NCI-H1930 (cell line): ENCODE measurements at regions not wholly inside any gene's neighbourhood (a gene's known extent, or its start where the extent isn't known, plus 50 kb on each side); places are given as distances from the start of the nearest gene placed in this dataset.

Experiments
- DNase-seq, 2 experiments: peaks; one replicate each; lab custom pipeline; 2025; lab: John Stamatoyannopoulos, UW

DNA sequence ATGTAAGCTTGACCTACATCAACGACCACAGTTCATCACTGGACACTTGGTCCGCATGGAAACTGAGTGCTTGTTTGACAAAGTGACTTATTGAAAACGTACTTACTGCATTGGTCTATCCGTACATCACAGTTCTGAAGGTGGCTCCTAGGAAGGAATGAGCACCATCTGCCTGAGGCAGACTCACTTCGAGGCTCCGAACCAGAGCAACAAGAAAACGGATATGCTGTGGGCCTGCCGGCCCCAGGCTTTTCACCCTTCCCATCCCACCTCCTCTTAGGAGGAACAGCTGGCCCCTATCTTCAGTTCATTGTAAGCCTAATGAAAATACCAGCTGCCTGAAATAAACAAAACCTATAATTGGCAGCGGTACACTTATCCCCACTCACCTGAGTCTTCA lies 67.2 kb upstream of the TSLP start:
- no peak for DNase-seq

DNA sequence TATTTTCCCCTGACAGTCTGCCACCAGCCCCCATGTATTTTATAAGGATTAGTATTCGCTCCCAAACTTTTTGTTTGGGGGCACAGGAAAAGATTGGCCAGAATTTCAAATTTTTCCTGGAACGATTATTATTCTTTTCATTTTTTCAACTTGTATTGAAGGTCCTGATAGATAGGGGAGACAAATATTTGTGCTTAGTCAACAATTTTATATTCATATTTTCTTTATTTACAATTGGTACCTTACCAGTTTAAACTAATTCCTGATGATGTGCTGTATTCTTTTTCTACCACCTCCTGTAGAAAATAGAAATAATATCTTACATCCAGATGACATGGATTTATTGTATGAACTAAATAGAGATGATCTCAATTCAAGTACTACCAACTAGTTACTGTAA lies 60.7 kb upstream of the TSLP start:
- no peak for DNase-seq

DNA sequence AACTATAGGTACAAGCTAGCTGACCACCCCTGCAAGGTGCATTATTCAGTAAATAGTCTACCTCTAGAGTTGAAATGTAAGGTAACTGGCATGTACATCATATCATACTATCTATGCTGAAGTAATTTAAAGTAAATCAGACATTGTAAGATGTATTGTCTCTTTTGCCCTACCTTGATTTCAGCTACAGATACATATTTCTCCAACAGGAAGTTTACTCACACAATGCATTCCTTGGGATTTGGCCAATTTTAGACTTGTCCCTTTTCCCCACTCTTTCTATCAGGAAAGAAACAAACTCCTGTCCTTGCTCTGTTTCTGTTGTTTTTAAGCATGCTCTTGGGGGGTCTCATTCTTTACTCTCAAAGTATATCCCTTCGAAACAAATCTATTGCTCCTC lies 58.5 kb upstream of the TSLP start:
- no peak for DNase-seq

DNA sequence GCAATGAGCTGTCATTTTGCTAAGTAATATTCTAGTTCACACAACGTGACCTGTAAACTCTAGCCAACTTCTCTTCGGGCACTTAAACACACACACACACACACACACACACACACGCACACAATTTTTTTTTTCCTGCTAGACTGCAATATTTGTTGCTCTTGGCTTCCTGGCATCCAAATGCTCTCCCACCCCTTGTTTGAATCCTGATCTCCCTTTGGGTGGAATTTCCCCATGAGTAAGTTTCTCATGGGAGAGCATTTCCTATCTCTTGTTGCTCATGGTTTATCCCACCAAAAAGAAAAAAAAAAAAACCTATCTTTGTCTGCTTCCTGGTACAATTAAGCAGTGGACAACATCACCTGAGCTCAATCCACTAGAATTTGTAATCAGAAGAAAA lies 54.7 kb upstream of the TSLP start:
- DNase-seq: no peak

DNA sequence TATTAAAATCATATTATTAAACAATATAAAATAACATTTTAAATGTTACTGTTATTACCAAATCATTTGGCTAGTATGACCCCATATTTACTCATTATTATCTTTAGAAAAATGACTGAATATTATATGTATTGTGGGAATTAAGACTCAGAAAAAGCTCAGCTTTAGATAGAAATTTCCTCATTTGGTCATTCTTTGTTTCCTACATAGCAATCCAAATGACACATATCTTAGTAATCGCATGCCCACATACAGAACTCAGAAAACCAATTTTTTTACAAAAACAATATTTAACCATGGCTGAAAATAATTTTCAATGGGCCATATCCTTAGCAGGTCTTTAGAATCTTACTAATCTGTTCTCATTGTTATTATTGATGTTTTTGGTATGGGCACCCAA lies 53.8 kb upstream of the TSLP start:
- DNase-seq: no peak
